GM18498 (cell line): ENCODE measurements at regions not wholly inside any gene's neighbourhood (a gene's known extent, or its start where the extent isn't known, plus 50 kb on each side); places are given as distances from the start of the nearest gene placed in this dataset.

Source experiments
- ATAC-seq: cut with Tn5 transposase; IDR thresholded peaks from one replicate; pipeline ENCODE4 v1.9.1; 2021; ENCODE audit warnings: mild to moderate bottlenecking, moderate library complexity; ENCODE audit not compliant: unreplicated experiment

DNA sequence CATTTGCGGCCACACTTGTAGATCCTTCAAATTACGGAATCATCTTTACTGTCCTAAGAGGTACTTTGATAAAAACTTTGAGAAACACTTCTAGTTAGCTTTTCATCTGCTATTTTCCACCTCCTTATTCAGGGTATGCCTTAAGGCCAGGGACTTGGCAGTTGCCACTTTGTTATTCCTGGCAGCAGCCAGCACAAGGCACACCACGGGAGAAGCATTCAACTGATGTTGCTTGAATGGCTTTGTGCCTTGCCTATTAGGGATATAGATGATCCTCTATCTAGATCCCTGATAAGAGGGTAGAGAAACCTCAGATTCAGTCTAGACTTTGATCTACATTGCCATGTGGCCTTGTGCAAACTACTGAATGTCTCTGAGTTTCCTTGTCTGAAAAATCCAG, 70.3 kb upstream of the EPHA4 start:
- ATAC-seq, result no peak

DNA sequence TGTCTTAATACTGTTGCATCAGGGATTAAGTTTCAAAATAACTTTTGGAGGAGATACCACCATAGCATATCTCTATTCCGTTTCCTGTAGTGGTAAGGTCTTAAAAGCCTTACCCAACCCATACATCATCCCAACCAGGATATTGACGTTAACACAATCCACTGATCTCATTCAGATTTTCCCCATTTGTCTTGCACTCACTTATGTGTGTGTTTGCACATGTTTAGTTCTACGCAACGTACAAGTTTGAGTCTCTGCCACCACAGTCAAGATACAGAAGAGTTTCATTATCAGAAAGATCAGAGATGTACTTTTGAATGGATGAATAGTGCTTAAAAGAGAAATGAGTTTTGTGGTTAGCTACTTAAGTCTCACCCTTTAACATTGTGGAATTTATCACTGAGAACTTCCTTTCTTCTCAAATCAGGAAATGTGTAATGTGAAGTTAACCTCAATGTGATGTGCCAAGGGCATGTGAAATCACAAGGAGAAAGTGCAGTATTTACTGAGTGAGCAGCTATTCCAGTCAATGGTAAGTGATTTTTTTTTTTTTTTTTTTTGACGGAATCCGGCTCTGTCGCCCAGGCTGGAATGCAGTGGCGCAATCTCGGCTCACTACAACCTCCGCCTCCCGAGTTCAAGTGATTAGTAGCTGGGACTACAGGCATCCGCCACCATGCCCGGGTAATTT, 69.2 kb upstream of the EPHA4 start:
- ATAC-seq, result no peak

DNA sequence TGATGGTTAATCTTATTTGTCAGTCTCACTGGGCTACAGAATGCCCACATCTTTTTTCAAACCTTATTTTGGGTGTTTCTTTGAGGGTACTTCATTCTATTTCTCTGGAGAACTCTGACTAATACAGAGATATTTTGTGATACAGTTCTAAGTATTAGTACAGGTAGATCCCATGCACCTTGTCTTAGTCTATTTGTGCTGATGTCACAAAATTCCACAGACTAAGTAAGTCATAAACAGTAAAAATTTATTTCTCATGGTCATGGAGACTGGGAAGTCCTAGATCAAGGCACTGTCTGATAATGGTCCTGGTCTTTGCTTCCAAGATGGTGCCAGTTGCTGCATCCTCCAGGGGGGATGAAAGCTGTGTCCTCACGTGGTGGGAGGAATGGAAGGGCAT, 68.6 kb upstream of the EPHA4 start:
- ATAC-seq, result no peak

DNA sequence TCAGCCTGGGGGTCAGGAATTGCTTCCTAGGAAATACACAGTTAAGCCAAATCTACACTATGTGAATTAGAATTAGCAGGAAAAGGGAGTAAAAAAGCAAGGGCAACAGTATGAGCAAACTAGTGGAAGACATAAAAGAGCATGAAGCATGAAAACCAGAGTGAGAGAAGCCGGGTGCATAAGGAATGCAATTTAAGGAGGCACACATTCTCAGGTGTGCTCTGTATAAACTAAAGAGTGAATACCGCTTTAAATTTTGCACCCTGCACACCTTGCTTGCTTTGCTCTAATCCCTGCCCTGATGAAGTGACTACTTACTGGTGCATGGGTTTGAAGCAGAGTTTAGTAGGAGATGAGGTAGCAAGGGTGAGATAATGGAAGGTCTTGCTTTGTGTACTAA, 65.7 kb upstream of the EPHA4 start:
- no peak for ATAC-seq

DNA sequence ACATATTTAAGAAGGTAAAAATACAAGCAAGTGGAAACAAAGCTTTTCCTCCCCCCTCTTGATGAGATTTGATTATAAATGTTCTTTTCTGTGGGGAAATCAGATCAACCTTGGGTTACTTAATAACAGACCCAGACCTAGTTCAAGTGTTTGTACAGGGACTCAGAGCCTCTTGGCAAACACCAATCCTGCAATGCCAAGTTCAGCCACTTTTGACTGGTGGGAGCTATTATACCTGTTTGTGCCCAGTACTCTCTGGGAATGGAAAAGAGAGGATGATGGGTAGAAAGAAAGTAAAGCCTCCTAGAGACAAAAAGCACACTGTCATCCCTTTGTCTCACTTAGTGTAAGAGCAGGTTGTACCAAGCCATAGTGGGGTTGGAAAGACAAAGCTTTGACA, 63.8 kb upstream of the EPHA4 start:
- ATAC-seq, result no peak

DNA sequence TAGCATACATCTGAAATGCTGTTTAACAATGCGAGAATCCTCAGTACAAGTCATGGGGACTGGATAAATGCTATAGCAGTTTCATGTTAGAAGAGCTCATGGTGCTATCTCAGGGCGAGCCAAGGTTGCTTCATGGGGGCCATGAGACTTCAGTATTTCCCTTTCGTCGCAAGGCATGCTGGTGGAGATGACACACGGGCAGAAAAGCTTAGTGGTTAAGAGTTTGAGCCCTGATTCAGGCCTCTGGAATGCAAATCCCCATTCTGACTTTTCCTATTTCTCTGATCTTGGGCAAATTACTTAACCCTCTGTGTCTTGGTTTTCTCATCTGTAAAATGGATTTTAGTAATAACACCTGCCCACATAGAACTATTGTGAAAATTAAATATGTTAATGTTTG, 57.4 kb upstream of the EPHA4 start:
- no peak for ATAC-seq

DNA sequence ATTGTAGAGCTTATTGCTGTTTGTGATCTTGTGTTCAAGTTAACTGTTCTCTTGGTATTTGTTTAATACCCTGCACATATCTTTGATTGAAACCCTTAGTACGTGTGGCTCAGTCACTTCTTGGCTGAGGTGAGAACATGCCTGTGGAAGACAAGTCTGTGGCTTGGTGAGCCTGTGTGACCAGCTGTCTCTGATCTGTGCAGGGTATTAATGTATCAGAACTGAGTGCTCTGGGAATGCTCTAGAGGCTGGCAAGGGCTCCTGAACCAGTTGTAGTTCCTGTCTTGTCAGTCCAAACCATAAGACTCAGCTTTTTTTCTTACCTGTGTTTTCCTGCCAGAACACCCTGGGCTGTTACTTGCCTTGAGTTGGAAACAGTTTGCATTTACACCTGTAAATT, 52.4 kb upstream of the EPHA4 start:
- no peak for ATAC-seq
